ENCODE measurements at regions not wholly inside any gene's neighbourhood (a gene's known extent, or its start where the extent isn't known, plus 50 kb on each side); places are given as distances from the start of the nearest gene placed in this dataset.

DNA sequence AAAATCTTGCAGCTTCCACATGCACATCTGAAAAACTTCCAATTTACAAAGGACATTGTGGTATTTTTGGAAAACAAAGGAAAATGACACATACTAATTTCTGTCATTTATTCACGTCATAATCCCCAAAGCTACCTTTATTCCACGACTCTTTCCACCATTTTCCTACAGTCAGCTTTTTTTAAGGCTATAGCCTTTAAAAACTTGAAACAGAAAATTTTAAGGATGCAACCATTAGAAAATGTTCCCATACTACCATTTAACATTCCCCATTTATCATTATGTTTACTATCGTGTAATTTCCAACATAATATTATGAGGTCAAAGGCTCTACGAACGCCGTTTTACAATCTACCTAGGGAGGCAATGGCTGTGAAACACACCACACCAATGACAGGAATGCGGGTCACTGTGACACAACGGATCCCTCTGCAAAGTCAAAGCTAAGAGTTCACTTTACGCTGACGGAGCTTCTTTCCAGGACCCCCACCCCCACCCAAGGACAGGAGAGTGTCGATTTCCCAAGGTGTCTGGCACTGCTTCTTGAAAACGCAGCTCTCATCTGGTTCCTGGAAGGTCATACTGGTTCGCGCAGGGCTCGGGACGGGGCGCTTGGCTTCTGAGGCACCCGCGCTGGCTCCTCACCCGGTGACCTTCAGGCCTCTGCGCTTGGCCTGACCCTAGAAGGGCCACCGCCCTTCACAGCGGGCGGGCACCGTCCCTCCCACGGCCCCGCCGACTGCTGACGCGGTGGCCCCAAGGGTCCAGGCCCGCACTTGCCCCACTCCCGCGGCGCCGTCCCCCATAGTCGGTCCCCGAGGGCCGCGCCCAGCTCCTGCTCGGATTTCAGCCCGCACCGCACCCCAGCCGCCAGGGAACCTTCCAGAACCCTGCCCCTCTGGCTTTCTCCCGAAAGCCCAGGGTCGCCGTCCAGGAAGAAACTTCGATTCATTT lies 50.5 kb upstream of the ATF3 start:
- H3K27me3 Mint-ChIP-seq (ENCODE audit: insufficient read depth) = no peaks in the 10 kb centered on the region
- TF ChIP-seq CTCF (conservative IDR thresholded peaks at IDR 0.05) = no peak
- H3K4me1 Mint-ChIP-seq = peaks cover 13% of the 10 kb centered on the region
- H3K9me3 Mint-ChIP-seq = peaks cover 7% of the 10 kb centered on the region
- peak overlapping the region; percentile 89 for H3K27ac Mint-ChIP-seq
- Histone ChIP-seq H3K9ac (ENCODE audit: extremely low read depth, low read length, poor library complexity, severe bottlenecking) (peak overlapping the region; percentile 92), H3K36me3 (ENCODE audit: control insufficient read depth, insufficient read depth, low read length) (no peaks in the 10 kb centered on the region), H3K27ac (ENCODE audit: low read depth, low read length) (peak overlapping the region; percentile 68), H3K4me1 (ENCODE audit: control insufficient read depth, insufficient read depth, low read length) (no peaks in the 10 kb centered on the region), H3K4me3 (ENCODE audit: low read length) (peak overlapping the region; percentile 74), H3K9me3 (ENCODE audit: control insufficient read depth, low read length) (peaks cover 9% of the 10 kb centered on the region), H3K27me3 (ENCODE audit: control insufficient read depth, insufficient read depth, low read length, poor library complexity, severe bottlenecking) (no peaks in the 10 kb centered on the region)
- peak overlapping the region; percentile 62 for H3K4me3 Mint-ChIP-seq
- no peaks in the 10 kb centered on the region for H3K36me3 Mint-ChIP-seq (ENCODE audit: low read depth)
- 12 to 13% methylated on average over 26 to 47 of the region's 47 CpGs for WGBS, 2 experiments (ENCODE audit: insufficient coverage in 1 of 2, insufficient read length in 1 of 2)
- DNase-seq = peak; percentile 87

GRCh38 chr1:212558693-212559480 lies 49.7 kb upstream of the ATF3 start:
- Mint-ChIP-seq H3K4me3 (peak overlapping the region; percentile 62), H3K4me1 (peaks cover 13% of the 10 kb centered on the region), H3K9me3 (peaks cover 8% of the 10 kb centered on the region), H3K27me3 (ENCODE audit: insufficient read depth) (no peaks in the 10 kb centered on the region), H3K36me3 (ENCODE audit: low read depth) (no peaks in the 10 kb centered on the region), H3K27ac (peak overlapping the region; percentile 94)
- peaks cover 9% of the 10 kb centered on the region for H3K9me3 ChIP-seq (ENCODE audit: control insufficient read depth, low read length)
- peak overlapping the region; percentile 92 for H3K9ac ChIP-seq (ENCODE audit: extremely low read depth, low read length, poor library complexity, severe bottlenecking)
- H3K4me1 ChIP-seq (ENCODE audit: control insufficient read depth, insufficient read depth, low read length) = no peaks in the 10 kb centered on the region
- H3K27ac ChIP-seq (ENCODE audit: low read depth, low read length) = peak overlapping the region; percentile 68
- no peaks in the 10 kb centered on the region for H3K27me3 ChIP-seq (ENCODE audit: control insufficient read depth, insufficient read depth, low read length, poor library complexity, severe bottlenecking)
- 5 to 9% methylated on average over 26 to 62 of the region's 62 CpGs for WGBS, 2 experiments (ENCODE audit: insufficient coverage in 1 of 2, insufficient read length in 1 of 2)
- peak overlapping the region; percentile 74 for H3K4me3 ChIP-seq (ENCODE audit: low read length)
- peak; percentile 26 for TF ChIP-seq CTCF (conservative IDR thresholded peaks at IDR 0.05)
- peak; percentile 96 for DNase-seq
- H3K36me3 ChIP-seq (ENCODE audit: control insufficient read depth, insufficient read depth, low read length) = no peaks in the 10 kb centered on the region

Data from endodermal cell (in vitro differentiated cells).